ENCODE measurements at regions not wholly inside any gene's neighbourhood (a gene's known extent, or its start where the extent isn't known, plus 50 kb on each side); places are given as distances from the start of the nearest gene placed in this dataset.
"Not testable (repeated sequence)": the region's sequence is repeated elsewhere in the genome, so short reads cannot be mapped to it uniquely, and the experiment has no call there.

- Histone ChIP-seq H3K4me3 (replicated peaks; ENCODE audit: low read depth, low read length) (no peak overlapping the region), H3K36me3 (ENCODE audit: control insufficient read depth, insufficient read depth, low read length) (no peaks in the 10 kb centered on the region), H3K27me3 (replicated peaks; ENCODE audit: control insufficient read depth, insufficient read depth, low read length) (no peaks in the 10 kb centered on the region; the same call in 1 of the 2 replicates)
- no peak for DNase-seq (ENCODE audit: extremely low read depth, insufficient read length)
- TF ChIP-seq CTCF (IDR thresholded peaks at IDR 0.05; ENCODE audit: insufficient read depth, low read length, poor library complexity, severe bottlenecking), result no peak
Measured at GRCh38 chr22:27073601-27074425, 416.4 kb downstream of the MIAT start.

- Histone ChIP-seq H3K4me3 (replicated peaks; ENCODE audit: low read depth, low read length) (no peak overlapping the region), H3K27me3 (replicated peaks; ENCODE audit: control insufficient read depth, insufficient read depth, low read length) (no peaks in the 10 kb centered on the region; the same call in 1 of the 2 replicates), H3K36me3 (ENCODE audit: control insufficient read depth, insufficient read depth, low read length) (no peaks in the 10 kb centered on the region)
- TF ChIP-seq CTCF (IDR thresholded peaks at IDR 0.05; ENCODE audit: insufficient read depth, low read length, poor library complexity, severe bottlenecking), result no peak
- no peak for DNase-seq (ENCODE audit: extremely low read depth, insufficient read length)
Measured at GRCh38 chr22:27075028-27075678, 417.8 kb downstream of the MIAT start.

- no peak for DNase-seq (ENCODE audit: extremely low read depth, insufficient read length)
- no peaks in the 10 kb centered on the region; the same call in 1 of the 2 replicates for H3K27me3 ChIP-seq (replicated peaks; ENCODE audit: control insufficient read depth, insufficient read depth, low read length)
- H3K36me3 ChIP-seq (ENCODE audit: control insufficient read depth, insufficient read depth, low read length), result no peaks in the 10 kb centered on the region
- TF ChIP-seq CTCF (IDR thresholded peaks at IDR 0.05; ENCODE audit: insufficient read depth, low read length, poor library complexity, severe bottlenecking), result no peak
- H3K4me3 ChIP-seq (replicated peaks; ENCODE audit: low read depth, low read length), result no peak overlapping the region
Measured at GRCh38 chr22:27075891-27076290, 418.5 kb downstream of the MIAT start.

GRCh38 chr22:27078064-27078463 lies 420.7 kb downstream of the MIAT start:
- not testable (repeated sequence) for H3K27me3 ChIP-seq (replicated peaks; ENCODE audit: control insufficient read depth, insufficient read depth, low read length); DNase-seq (ENCODE audit: extremely low read depth, insufficient read length); H3K36me3 ChIP-seq (ENCODE audit: control insufficient read depth, insufficient read depth, low read length); H3K4me3 ChIP-seq (replicated peaks; ENCODE audit: low read depth, low read length)

GRCh38 chr22:27080036-27080578 lies 422.7 kb downstream of the MIAT start:
- Histone ChIP-seq H3K27me3 (replicated peaks; ENCODE audit: control insufficient read depth, insufficient read depth, low read length) (no peaks in the 10 kb centered on the region; the same call in none of the 2 replicates), H3K36me3 (ENCODE audit: control insufficient read depth, insufficient read depth, low read length) (no peaks in the 10 kb centered on the region), H3K4me3 (replicated peaks; ENCODE audit: low read depth, low read length) (no peak overlapping the region)
- no peak for DNase-seq (ENCODE audit: extremely low read depth, insufficient read length)
- no peak for TF ChIP-seq CTCF (IDR thresholded peaks at IDR 0.05; ENCODE audit: insufficient read depth, low read length, poor library complexity, severe bottlenecking)

- TF ChIP-seq CTCF (IDR thresholded peaks at IDR 0.05; ENCODE audit: insufficient read depth, low read length, poor library complexity, severe bottlenecking), result no peak
- no peaks in the 10 kb centered on the region; the same call in none of the 2 replicates for H3K27me3 ChIP-seq (replicated peaks; ENCODE audit: control insufficient read depth, insufficient read depth, low read length)
- H3K36me3 ChIP-seq (ENCODE audit: control insufficient read depth, insufficient read depth, low read length), result no peaks in the 10 kb centered on the region
- H3K4me3 ChIP-seq (replicated peaks; ENCODE audit: low read depth, low read length), result no peak overlapping the region
- DNase-seq (ENCODE audit: extremely low read depth, insufficient read length), result no peak
Measured at GRCh38 chr22:27080863-27081262, 423.5 kb downstream of the MIAT start.

Data from GM06990 (cell line).